Neural crest cell (in vitro differentiated cells): ENCODE measurements at regions not wholly inside any gene's neighbourhood (a gene's known extent, or its start where the extent isn't known, plus 50 kb on each side); places are given as distances from the start of the nearest gene placed in this dataset.

Source experiments
- DNase-seq: peaks from one replicate; pipeline ENCODE4 v3.0.0; 2021; ENCODE audit warnings: low read depth, mixed read lengths, low spot score
- H3K27ac Mint-ChIP-seq: one replicate; pipeline ENCODE4 v1.8.0; 2021; ENCODE audit warnings: mild to moderate bottlenecking, mixed read lengths; ENCODE audit not compliant: unreplicated experiment
- H3K27me3 Mint-ChIP-seq: 2 replicates; pipeline ENCODE4 v1.8.0; 2021; ENCODE audit warnings: low read depth, mild to moderate bottlenecking, mixed read lengths
- H3K36me3 Mint-ChIP-seq: 2 replicates; pipeline ENCODE4 v1.8.0; 2021; ENCODE audit warnings: low read depth, mild to moderate bottlenecking, mixed read lengths
- H3K4me1 Mint-ChIP-seq: 2 replicates; pipeline ENCODE4 v1.8.0; 2021; ENCODE audit warnings: mixed read lengths
- H3K4me3 Mint-ChIP-seq: one replicate; pipeline ENCODE4 v1.8.0; 2021; ENCODE audit warnings: mild to moderate bottlenecking, mixed read lengths
- H3K9me3 Mint-ChIP-seq: 2 replicates; pipeline ENCODE4 v1.8.0; 2021; ENCODE audit warnings: mixed read lengths
- CTCF ChIP-seq: fragments of 200-600 bp; sonication (generic); conservative IDR thresholded peaks from 2 replicates; pipeline ENCODE4 v1.5.0; 2021; ENCODE audit warnings: antibody characterized with exemption, mild to moderate bottlenecking

GRCh38 chr2:225114786-225115323, 72.6 kb upstream of the DOCK10 start:
- peaks cover 21% of the 10 kb centered on the region for H3K4me1 Mint-ChIP-seq
- no peak for TF ChIP-seq CTCF
- H3K27me3 Mint-ChIP-seq = no peaks in the 10 kb centered on the region

GRCh38 chr2:225113371-225114015, 71.2 kb upstream of the DOCK10 start:
- no peak overlapping the region for H3K4me3 Mint-ChIP-seq
- H3K36me3 Mint-ChIP-seq = no peaks in the 10 kb centered on the region
- no peaks in the 10 kb centered on the region for H3K27me3 Mint-ChIP-seq
- H3K27ac Mint-ChIP-seq = no peak overlapping the region
- H3K9me3 Mint-ChIP-seq = no peaks in the 10 kb centered on the region
- no peak for DNase-seq
- H3K4me1 Mint-ChIP-seq = peaks cover 21% of the 10 kb centered on the region
- no peak for TF ChIP-seq CTCF

More at GRCh38 chr2:225114786-225115323, 72.6 kb upstream of the DOCK10 start:
- H3K9me3 Mint-ChIP-seq = no peaks in the 10 kb centered on the region
- no peak for DNase-seq
- H3K36me3 Mint-ChIP-seq = no peaks in the 10 kb centered on the region
- peak overlapping the region; percentile 53 for H3K27ac Mint-ChIP-seq
- H3K4me3 Mint-ChIP-seq = no peak overlapping the region

GRCh38 chr2:225112362-225113126, 70.3 kb upstream of the DOCK10 start:
- H3K36me3 Mint-ChIP-seq = no peaks in the 10 kb centered on the region
- TF ChIP-seq CTCF = no peak
- no peak overlapping the region for H3K4me3 Mint-ChIP-seq
- peaks cover 21% of the 10 kb centered on the region for H3K4me1 Mint-ChIP-seq
- H3K27me3 Mint-ChIP-seq = no peaks in the 10 kb centered on the region
- DNase-seq = no peak
- H3K27ac Mint-ChIP-seq = peak overlapping the region; percentile 21
- H3K9me3 Mint-ChIP-seq = no peaks in the 10 kb centered on the region

GRCh38 chr2:225108805-225109204, 66.5 kb upstream of the DOCK10 start:
- no peaks in the 10 kb centered on the region for H3K27me3 Mint-ChIP-seq

GRCh38 chr2:225104971-225105370, 62.7 kb upstream of the DOCK10 start:
- no peak for DNase-seq
- Mint-ChIP-seq H3K4me1 (no peaks in the 10 kb centered on the region), H3K4me3 (no peak overlapping the region), H3K9me3 (peaks cover 2% of the 10 kb centered on the region), H3K27ac (no peak overlapping the region), H3K27me3 (no peaks in the 10 kb centered on the region), H3K36me3 (no peaks in the 10 kb centered on the region)
- TF ChIP-seq CTCF = no peak

More at GRCh38 chr2:225108805-225109204, 66.5 kb upstream of the DOCK10 start:
- no peak for DNase-seq
- peaks cover 2% of the 10 kb centered on the region for H3K9me3 Mint-ChIP-seq
- H3K27ac Mint-ChIP-seq = no peak overlapping the region
- TF ChIP-seq CTCF = no peak
- no peaks in the 10 kb centered on the region for H3K36me3 Mint-ChIP-seq
- peaks cover 15% of the 10 kb centered on the region for H3K4me1 Mint-ChIP-seq
- H3K4me3 Mint-ChIP-seq = no peak overlapping the region
